IPS-18a (cell line): ENCODE measurements at regions not wholly inside any gene's neighbourhood (a gene's known extent, or its start where the extent isn't known, plus 50 kb on each side); places are given as distances from the start of the nearest gene placed in this dataset.
"Not testable (repeated sequence)": the region's sequence is repeated elsewhere in the genome, so short reads cannot be mapped to it uniquely, and the experiment has no call there.

ENCODE experiments used
- H3K27ac ChIP-seq: one replicate; pipeline ENCODE4 v1.5.1; 2013; ENCODE audit warnings: low read length
- H3K27me3 ChIP-seq: one replicate; pipeline ENCODE4 v1.6.1; 2013; ENCODE audit warnings: mild to moderate bottlenecking, low read length; ENCODE audit not compliant: control insufficient read depth, insufficient read depth
- H3K36me3 ChIP-seq: one replicate; pipeline ENCODE4 v1.6.1; 2013; ENCODE audit warnings: low read depth, low read length; ENCODE audit not compliant: control insufficient read depth
- H3K4me1 ChIP-seq: one replicate; pipeline ENCODE4 v1.6.1; 2013; ENCODE audit warnings: low read depth, low read length; ENCODE audit not compliant: control insufficient read depth
- H3K4me3 ChIP-seq: one replicate; pipeline ENCODE4 v1.5.1; 2013; ENCODE audit warnings: low read length
- H3K9ac ChIP-seq: one replicate; pipeline ENCODE4 v1.6.1; 2013; ENCODE audit warnings: mild to moderate bottlenecking, low read length, moderate library complexity
- H3K9me3 ChIP-seq: one replicate; pipeline ENCODE4 v1.6.1; 2013; ENCODE audit warnings: low read depth, low read length; ENCODE audit not compliant: control insufficient read depth

DNA sequence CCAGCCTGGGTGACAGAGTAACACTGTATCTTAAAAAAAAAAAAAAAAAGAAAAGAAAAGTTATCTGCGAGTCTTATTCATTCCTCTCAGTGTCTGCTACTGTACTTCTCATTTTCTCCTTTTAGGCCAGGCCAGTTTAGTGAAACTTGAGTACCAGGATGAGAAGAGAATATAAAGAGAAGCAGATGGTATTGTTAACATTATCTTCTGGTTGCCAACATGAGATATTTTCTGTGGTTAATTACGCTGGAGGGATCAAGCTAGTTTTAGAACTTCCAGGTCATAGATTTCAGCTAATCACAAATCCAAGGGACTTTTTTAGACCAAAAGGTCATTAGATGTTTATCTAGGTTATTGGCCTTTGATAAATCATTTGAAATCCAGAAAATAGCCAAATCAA is 252.6 kb upstream of the SMIM30 start:
- Histone ChIP-seq H3K9ac (no peak overlapping the region), H3K4me3 (no peak overlapping the region), H3K9me3 (no peaks in the 10 kb centered on the region), H3K27ac (no peak overlapping the region), H3K36me3 (no peaks in the 10 kb centered on the region), H3K27me3 (peaks cover 58% of the 10 kb centered on the region), H3K4me1 (no peaks in the 10 kb centered on the region)

DNA sequence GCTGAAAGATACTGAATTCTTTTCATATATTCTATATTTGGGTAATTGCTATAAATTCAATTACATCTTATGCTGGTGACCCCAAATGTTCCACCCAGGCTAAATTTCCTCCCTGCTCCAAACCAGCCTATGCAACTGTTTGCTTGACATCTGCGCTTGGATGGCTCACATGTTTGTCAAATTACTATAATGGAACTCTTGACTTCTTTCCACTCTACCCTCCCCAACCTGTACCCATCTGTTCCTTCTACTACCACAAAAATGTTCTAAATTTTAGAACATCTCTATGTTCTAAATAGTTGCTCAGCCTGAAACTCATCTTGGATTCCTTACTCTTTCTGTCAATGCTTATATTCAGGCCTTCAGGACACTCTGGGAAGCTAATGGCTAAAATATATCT is 249.9 kb upstream of the SMIM30 start:
- H3K9ac ChIP-seq = no peak overlapping the region
- H3K9me3 ChIP-seq = no peaks in the 10 kb centered on the region
- peaks cover 85% of the 10 kb centered on the region for H3K27me3 ChIP-seq
- no peak overlapping the region for H3K4me3 ChIP-seq
- H3K27ac ChIP-seq = no peak overlapping the region
- no peaks in the 10 kb centered on the region for H3K4me1 ChIP-seq
- no peaks in the 10 kb centered on the region for H3K36me3 ChIP-seq

DNA sequence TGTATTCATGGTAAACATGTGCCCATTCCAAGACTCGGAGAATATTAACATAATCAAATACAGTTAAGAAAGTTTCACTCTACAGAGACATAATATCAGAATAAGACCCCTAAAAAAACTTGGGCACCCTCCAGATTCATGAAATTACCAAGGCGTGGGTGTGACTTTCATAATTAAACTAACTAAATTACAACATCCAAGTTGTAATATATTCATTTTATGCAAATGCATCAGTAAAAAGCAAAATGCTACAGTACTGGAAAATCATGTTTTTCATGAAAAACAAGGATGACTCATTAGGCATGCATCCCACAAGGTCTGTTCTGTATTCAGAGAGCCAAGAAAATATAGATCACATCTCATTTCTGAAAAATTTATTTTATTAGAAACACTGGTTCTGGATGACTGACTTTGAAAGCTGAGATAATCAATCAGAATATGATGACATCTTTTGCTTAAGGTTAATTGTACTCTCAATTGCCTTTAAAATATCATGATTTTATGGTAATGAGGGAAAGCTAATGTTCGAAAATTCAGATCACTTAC is 248.8 kb upstream of the SMIM30 start:
- no peak overlapping the region for H3K27ac ChIP-seq
- H3K9ac ChIP-seq = no peak overlapping the region
- peaks cover 95% of the 10 kb centered on the region for H3K27me3 ChIP-seq
- no peaks in the 10 kb centered on the region for H3K9me3 ChIP-seq
- no peaks in the 10 kb centered on the region for H3K36me3 ChIP-seq
- no peak overlapping the region for H3K4me3 ChIP-seq
- no peaks in the 10 kb centered on the region for H3K4me1 ChIP-seq

DNA sequence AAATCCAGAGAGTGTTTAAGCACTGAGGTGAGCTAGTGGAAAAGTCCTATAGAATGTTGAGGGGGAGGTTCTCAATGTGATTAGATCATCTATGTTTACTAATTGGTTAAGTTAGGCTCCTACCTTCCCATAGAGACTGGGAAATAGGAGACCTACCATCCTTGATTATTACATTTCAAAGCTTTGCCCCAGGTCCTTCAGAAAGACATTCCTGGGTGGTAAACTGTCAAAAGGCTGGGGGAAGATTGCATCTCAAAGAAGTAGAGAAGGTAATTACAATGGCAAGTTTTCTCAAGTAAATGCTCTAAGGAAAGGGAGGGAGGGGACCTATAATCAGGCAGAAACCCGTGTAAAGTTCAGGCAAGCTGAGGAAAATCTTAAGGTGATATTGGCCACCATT is 247.8 kb upstream of the SMIM30 start:
- no peak overlapping the region for H3K27ac ChIP-seq
- H3K4me1 ChIP-seq = no peaks in the 10 kb centered on the region
- H3K27me3 ChIP-seq = peaks cover 94% of the 10 kb centered on the region
- H3K4me3 ChIP-seq = no peak overlapping the region
- no peak overlapping the region for H3K9ac ChIP-seq
- no peaks in the 10 kb centered on the region for H3K36me3 ChIP-seq
- no peaks in the 10 kb centered on the region for H3K9me3 ChIP-seq

- Histone ChIP-seq H3K4me3 (no peak overlapping the region), H3K27ac (no peak overlapping the region), H3K36me3 (no peaks in the 10 kb centered on the region), H3K4me1 (no peaks in the 10 kb centered on the region), H3K9me3 (no peaks in the 10 kb centered on the region), H3K9ac (no peak overlapping the region), H3K27me3 (no peaks in the 10 kb centered on the region)
Measured at GRCh38 chr7:113349339-113349738, 231.0 kb upstream of the SMIM30 start.

DNA sequence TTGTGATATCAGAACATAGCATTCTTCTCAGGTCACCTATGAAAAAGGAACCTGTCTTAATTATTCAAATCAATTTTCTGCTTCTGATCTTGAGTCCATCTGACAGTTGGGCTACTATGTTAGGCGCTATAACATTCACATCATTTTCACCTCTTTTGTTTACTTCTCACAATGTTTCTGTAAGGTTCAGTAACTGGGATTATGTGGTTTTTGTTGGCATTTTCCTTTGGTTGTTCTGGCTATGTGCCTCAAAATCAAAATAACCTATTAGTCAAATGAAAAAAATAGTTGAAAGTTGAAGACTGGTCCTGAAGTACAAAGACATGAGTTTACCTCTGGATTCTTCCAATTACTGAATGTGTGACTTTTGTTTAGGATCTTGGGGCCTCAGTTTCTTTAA is 221.3 kb upstream of the SMIM30 start:
- Histone ChIP-seq H3K4me3 (no peak overlapping the region), H3K36me3 (no peaks in the 10 kb centered on the region), H3K27ac (no peak overlapping the region), H3K27me3 (no peaks in the 10 kb centered on the region), H3K9ac (no peak overlapping the region), H3K4me1 (no peaks in the 10 kb centered on the region), H3K9me3 (no peaks in the 10 kb centered on the region)

GRCh38 chr7:113338071-113338696 is 219.8 kb upstream of the SMIM30 start:
- Histone ChIP-seq H3K4me3 (no peak overlapping the region), H3K36me3 (no peaks in the 10 kb centered on the region), H3K27me3 (no peaks in the 10 kb centered on the region), H3K9ac (no peak overlapping the region), H3K9me3 (no peaks in the 10 kb centered on the region), H3K27ac (no peak overlapping the region), H3K4me1 (no peaks in the 10 kb centered on the region)

- H3K27ac ChIP-seq, H3K4me1 ChIP-seq, H3K27me3 ChIP-seq, H3K4me3 ChIP-seq, H3K36me3 ChIP-seq, H3K9me3 ChIP-seq, H3K9ac ChIP-seq: not testable (repeated sequence)
Measured at GRCh38 chr7:113336838-113337237, 218.5 kb upstream of the SMIM30 start.

- H3K4me3 ChIP-seq = no peak overlapping the region
- no peaks in the 10 kb centered on the region for H3K36me3 ChIP-seq
- H3K4me1 ChIP-seq = no peaks in the 10 kb centered on the region
- H3K9me3 ChIP-seq = no peaks in the 10 kb centered on the region
- no peaks in the 10 kb centered on the region for H3K27me3 ChIP-seq
- H3K9ac ChIP-seq = no peak overlapping the region
- H3K27ac ChIP-seq = no peak overlapping the region
Measured at GRCh38 chr7:113331155-113331898, 213.0 kb upstream of the SMIM30 start.

- Histone ChIP-seq H3K36me3 (no peaks in the 10 kb centered on the region), H3K9ac (no peak overlapping the region), H3K9me3 (no peaks in the 10 kb centered on the region), H3K4me3 (no peak overlapping the region), H3K27ac (no peak overlapping the region), H3K27me3 (no peaks in the 10 kb centered on the region), H3K4me1 (no peaks in the 10 kb centered on the region)
Measured at GRCh38 chr7:113321201-113321600, 202.8 kb upstream of the SMIM30 start.

DNA sequence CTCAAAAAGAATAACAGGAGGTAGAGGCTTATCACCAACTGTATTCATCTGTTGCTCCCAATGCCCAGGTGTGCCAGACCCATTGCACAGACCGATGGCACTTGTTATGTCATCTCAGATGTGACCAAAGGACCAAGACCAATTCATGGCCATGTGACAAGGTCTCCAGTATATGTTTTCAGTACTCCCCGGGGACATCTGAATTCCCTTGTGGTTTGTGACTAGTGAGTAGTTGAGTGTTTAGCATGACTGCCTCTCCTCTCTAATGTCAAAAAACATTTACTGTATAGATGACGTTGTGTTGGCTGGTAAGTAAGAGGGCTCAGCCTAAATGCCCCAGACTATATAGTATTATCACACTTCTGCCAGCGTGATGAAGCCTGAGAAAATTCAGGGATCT is 202.1 kb upstream of the SMIM30 start:
- Histone ChIP-seq H3K27me3 (no peaks in the 10 kb centered on the region), H3K36me3 (no peaks in the 10 kb centered on the region), H3K9ac (no peak overlapping the region), H3K9me3 (no peaks in the 10 kb centered on the region), H3K4me1 (no peaks in the 10 kb centered on the region), H3K4me3 (no peak overlapping the region), H3K27ac (no peak overlapping the region)

DNA sequence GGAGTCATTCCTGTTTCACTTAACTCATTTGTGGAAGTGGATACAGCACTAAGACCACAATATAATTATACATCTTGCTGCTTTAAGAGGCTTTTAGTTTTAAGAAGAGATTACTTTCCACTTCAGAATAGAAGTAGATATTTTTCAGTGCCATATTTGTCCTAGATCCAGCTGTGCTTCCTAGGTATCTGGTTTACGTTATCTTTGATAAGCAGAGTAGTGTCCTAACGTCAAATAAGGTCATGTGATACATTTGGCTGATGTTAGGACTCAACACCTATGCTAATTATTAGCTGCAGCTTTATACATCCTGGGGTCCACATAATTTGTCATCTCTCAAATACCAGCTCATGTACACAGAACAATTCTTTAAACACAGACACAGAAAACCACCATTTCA is 196.2 kb upstream of the SMIM30 start:
- Histone ChIP-seq H3K4me3 (no peak overlapping the region), H3K27me3 (no peaks in the 10 kb centered on the region), H3K9me3 (no peaks in the 10 kb centered on the region), H3K36me3 (no peaks in the 10 kb centered on the region), H3K4me1 (no peaks in the 10 kb centered on the region), H3K27ac (no peak overlapping the region), H3K9ac (no peak overlapping the region)
